Psoas muscle (tissue), 7 donors: ENCODE measurements at regions not wholly inside any gene's neighbourhood (a gene's known extent, or its start where the extent isn't known, plus 50 kb on each side); places are given as distances from the start of the nearest gene placed in this dataset.

Experiments
- ATAC-seq, 4 donors: fragments of 200-7000 bp; cut with Tn5 transposase; one replicate each; pipeline ENCODE4 v1.9.1; 2020; ENCODE audit warnings: moderate library complexity in 3 of 4, mild to moderate bottlenecking in 2 of 4
- DNase-seq, 2 donors: peaks; one replicate each; pipeline ENCODE4 v3.0.0-alpha.2; 2020
- H3K27ac ChIP-seq: fragments of 200-600 bp; one replicate; pipeline ENCODE4 v1.8.0; 2022
- H3K27me3 ChIP-seq, 3 donors: fragments of 200-600 bp in 1 of 3; one replicate each; pipeline versions ENCODE4 v1.6.1 to v1.8.0; 2013 to 2022; ENCODE audit warnings: low read length in 2 of 3, mild to moderate bottlenecking in 2 of 3, moderate library complexity in 1 of 3; ENCODE audit not compliant: insufficient read depth in 3 of 3
- H3K36me3 ChIP-seq, 2 donors: fragments of 200-600 bp in 1 of 2; one replicate each; pipeline versions ENCODE4 v1.6.1 to v1.8.0; 2013 to 2022; ENCODE audit warnings: low read depth in 1 of 2, mild to moderate bottlenecking in 1 of 2, moderate library complexity in 1 of 2; ENCODE audit not compliant: insufficient read depth in 1 of 2
- H3K4me1 ChIP-seq: fragments of 200-600 bp; one replicate; pipeline ENCODE4 v1.8.0; 2022
- H3K4me3 ChIP-seq: fragments of 200-600 bp; one replicate; pipeline ENCODE4 v1.8.0; 2022; ENCODE audit warnings: mild to moderate bottlenecking
- H3K9me3 ChIP-seq: fragments of 200-600 bp; one replicate; pipeline ENCODE4 v1.8.0; 2022
- CTCF ChIP-seq: fragments of 200-600 bp; IDR thresholded peaks from one replicate; pipeline ENCODE4 v1.8.0; 2022; ENCODE audit warnings: antibody characterized with exemption
- WGBS, 3 donors: extraction: QIAGEN DNeasy Blood & Tissue Kit; methylation state at CpG; one replicate each; pipeline versions ENCODE4 v1.1.6 to v1.1.7; 2013; 5-methylcytosine and 5-hydroxymethylcytosine counted together
- intact Hi-C, 2 donors: fragments of 100-400 bp; cut with DNase I; formaldehyde crosslinking; loops; one replicate each; pipeline versions ENCODE4 v1.11.0 to v1.14.2; 2022
- donor health status: healthy with polysubstance abuse.
- donor health status: DM: no; HTN: no; CAD: no; lungs with moderate emphysema.
- donor health status: Bipolar disorder and iron deficiency.
- donor health status: healthy.
- donor health status: DM: yes; HTN: yes; CAD: no.
- donor health status: DM: no; HTN: no; CAD: no.
- donor health status: DM: yes; HTN: yes; CAD: no.

GRCh38 chr16:85338638-85338982 is 226.3 kb upstream of the CIBAR2 start:
- no peaks in the 10 kb centered on the region for H3K27me3 ChIP-seq
- no peak overlapping the region for H3K4me3 ChIP-seq
- intact Hi-C loops = no loop called here
- H3K27ac ChIP-seq = no peak overlapping the region
- no peaks in the 10 kb centered on the region for H3K36me3 ChIP-seq
- WGBS, 3 donors = 89 to 90% (median 89%) methylated on average over 15 of the region's 15 CpGs
- no peak for DNase-seq
- H3K9me3 ChIP-seq = no peaks in the 10 kb centered on the region
- TF ChIP-seq CTCF = no peak
- ATAC-seq = no peak
- H3K4me1 ChIP-seq = no peaks in the 10 kb centered on the region

GRCh38 chr16:85338989-85339685 is 226.9 kb upstream of the CIBAR2 start:
- 81 to 85% (median 83%) methylated on average over 24 of the region's 24 CpGs for WGBS, 3 donors
- no peak overlapping the region for H3K27ac ChIP-seq
- no peaks in the 10 kb centered on the region for H3K4me1 ChIP-seq
- DNase-seq (no peak), ATAC-seq (no peak)
- intact Hi-C loops = no loop called here
- H3K4me3 ChIP-seq = no peak overlapping the region
- H3K9me3 ChIP-seq = no peaks in the 10 kb centered on the region
- H3K36me3 ChIP-seq = no peaks in the 10 kb centered on the region
- no peaks in the 10 kb centered on the region for H3K27me3 ChIP-seq
- no peak for TF ChIP-seq CTCF

- H3K4me3 ChIP-seq = no peak overlapping the region
- ATAC-seq = no peak
- no peak for TF ChIP-seq CTCF
- DNase-seq = no peak
- intact Hi-C loops = no loop called here
- no peaks in the 10 kb centered on the region for H3K4me1 ChIP-seq
- WGBS, 3 donors = 83 to 86% (median 85%) methylated on average over 19 of the region's 19 CpGs
- no peak overlapping the region for H3K27ac ChIP-seq
- no peaks in the 10 kb centered on the region for H3K9me3 ChIP-seq
- H3K36me3 ChIP-seq = no peaks in the 10 kb centered on the region
- no peaks in the 10 kb centered on the region for H3K27me3 ChIP-seq
These were observed 229.9 kb upstream of the CIBAR2 start for GRCh38 chr16:85341972-85342695.

GRCh38 chr16:85344502-85345128 is 232.3 kb upstream of the CIBAR2 start:
- Histone ChIP-seq H3K4me1 (peaks cover 12% of the 10 kb centered on the region), H3K4me3 (no peak overlapping the region), H3K36me3 (no peaks in the 10 kb centered on the region), H3K27ac (no peak overlapping the region), H3K9me3 (no peaks in the 10 kb centered on the region), H3K27me3 (no peaks in the 10 kb centered on the region)
- intact Hi-C loops = no loop called here
- ATAC-seq (no peak), DNase-seq (no peak)
- TF ChIP-seq CTCF = no peak
- 89% methylated on average over 17 of the region's 17 CpGs for WGBS, 3 donors
